ENCODE measurements at regions not wholly inside any gene's neighbourhood (a gene's known extent, or its start where the extent isn't known, plus 50 kb on each side); places are given as distances from the start of the nearest gene placed in this dataset.

GRCh38 chr9:110056062-110056461 lies 151.9 kb downstream of the C9orf152 start:
- Histone ChIP-seq H3K9me3 (ENCODE audit: low read length) (no peaks in the 10 kb centered on the region), H3K9ac (ENCODE audit: low read length) (no peak overlapping the region), H2AFZ (ENCODE audit: low read length) (no peak overlapping the region), H3K79me2 (ENCODE audit: low read length) (peaks cover 95% of the 10 kb centered on the region), H3K4me1 (ENCODE audit: insufficient read depth, low read length) (peaks cover 18% of the 10 kb centered on the region), H3K27me3 (ENCODE audit: low read length) (no peaks in the 10 kb centered on the region), H3K36me3 (ENCODE audit: low read depth, low read length) (no peaks in the 10 kb centered on the region), H3K4me2 (ENCODE audit: low read length) (no peak overlapping the region), H3K9me2 (replicated peaks; ENCODE audit: low read length) (no peaks in the 10 kb centered on the region), H3K4me3 (ENCODE audit: low read length) (no peak overlapping the region), H3K27ac (ENCODE audit: low read length) (no peak overlapping the region), H4K20me1 (ENCODE audit: low read length) (peaks cover 31% of the 10 kb centered on the region; the same call in 1 of the 2 replicates), H3F3A (ENCODE audit: low read length, unreplicated experiment) (no peaks in the 10 kb centered on the region)
- no peak for TF ChIP-seq EZH2 (IDR thresholded peaks at IDR 0.05; ENCODE audit: low read length, unreplicated experiment)
- ATAC-seq (no peak), DNase-seq (no peak)
- intact Hi-C loops (cut with micrococcal nuclease), result no loop called here
- ChIA-PET POLR2A (ENCODE audit: unreplicated experiment) (interaction anchor here (0.5 kb wide), 1 partner anchor 89 kb away, joined by 3 read pairs; no protein-coding TSS in a partner anchor), CTCF (no interaction called here)
- no TSS peak for BruUV-seq (replicated peaks)

GRCh38 chr9:110058304-110058953 lies 149.5 kb downstream of the C9orf152 start:
- Histone ChIP-seq H3K4me3 (ENCODE audit: low read length) (no peak overlapping the region), H3K9ac (ENCODE audit: low read length) (no peak overlapping the region), H3K27me3 (ENCODE audit: low read length) (no peaks in the 10 kb centered on the region), H3K9me2 (replicated peaks; ENCODE audit: low read length) (no peaks in the 10 kb centered on the region), H3K4me2 (ENCODE audit: low read length) (peak overlapping the region; percentile 36; the same call in 1 of the 2 replicates), H2AFZ (ENCODE audit: low read length) (no peak overlapping the region), H3K79me2 (ENCODE audit: low read length) (peaks cover 91% of the 10 kb centered on the region), H3K36me3 (ENCODE audit: low read depth, low read length) (no peaks in the 10 kb centered on the region), H3F3A (ENCODE audit: low read length, unreplicated experiment) (no peaks in the 10 kb centered on the region), H3K4me1 (ENCODE audit: insufficient read depth, low read length) (peaks cover 11% of the 10 kb centered on the region), H4K20me1 (ENCODE audit: low read length) (peaks cover 16% of the 10 kb centered on the region; the same call in 1 of the 2 replicates), H3K27ac (ENCODE audit: low read length) (no peak overlapping the region), H3K9me3 (ENCODE audit: low read length) (no peaks in the 10 kb centered on the region)
- DNase-seq, result peak; percentile 79
- peak; percentile 78 for TF ChIP-seq CTCF (conservative IDR thresholded peaks at IDR 0.05; ENCODE audit: low read depth, low read length)
- no peak for TF ChIP-seq EZH2 (IDR thresholded peaks at IDR 0.05; ENCODE audit: low read length, unreplicated experiment)
- BruUV-seq (replicated peaks), result no TSS peak
- peak; percentile 85 for ATAC-seq
- intact Hi-C loops (cut with micrococcal nuclease), result loop anchor here (1.0 to 2.0 kb wide), 3 partner anchors 89 to 155 kb away; no protein-coding TSS in a partner anchor
- ChIA-PET CTCF (interaction anchor here (0.6 to 1.3 kb wide), 3 partner anchors 11 to 155 kb away, joined by 3 read pairs; no protein-coding TSS in a partner anchor), POLR2A (ENCODE audit: unreplicated experiment) (no interaction called here)

- H3K27me3 ChIP-seq (ENCODE audit: low read length), result no peaks in the 10 kb centered on the region
- ATAC-seq (no peak), DNase-seq (no peak)
- ChIA-PET CTCF (interaction anchor here (0.6 kb wide), 1 partner anchor 88 kb away, joined by 8 read pairs; no protein-coding TSS in a partner anchor), POLR2A (ENCODE audit: unreplicated experiment) (no interaction called here)
- TF ChIP-seq CTCF (conservative IDR thresholded peaks at IDR 0.05; ENCODE audit: low read depth, low read length) (no peak), EZH2phosphoT487 (IDR thresholded peaks at IDR 0.05; ENCODE audit: borderline replicate concordance, low read length) (no peak), EZH2 (IDR thresholded peaks at IDR 0.05; ENCODE audit: low read length, unreplicated experiment) (no peak)
- no TSS peak for BruUV-seq (replicated peaks)
- intact Hi-C loops (cut with micrococcal nuclease), result loop anchor here (2.0 kb wide), 1 partner anchor 93 kb away; no protein-coding TSS in a partner anchor
- no peak overlapping the region for H2AFZ ChIP-seq (ENCODE audit: low read length)
- H3K4me3 ChIP-seq (ENCODE audit: low read length), result no peak overlapping the region
- H3F3A ChIP-seq (ENCODE audit: low read length, unreplicated experiment), result no peaks in the 10 kb centered on the region
- H3K9me3 ChIP-seq (ENCODE audit: low read length), result no peaks in the 10 kb centered on the region
- no peaks in the 10 kb centered on the region for H3K9me2 ChIP-seq (replicated peaks; ENCODE audit: low read length)
- no peak overlapping the region for H3K4me2 ChIP-seq (ENCODE audit: low read length)
- peaks cover 11% of the 10 kb centered on the region for H3K4me1 ChIP-seq (ENCODE audit: insufficient read depth, low read length)
- no peak overlapping the region for H3K27ac ChIP-seq (ENCODE audit: low read length)
- H4K20me1 ChIP-seq (ENCODE audit: low read length), result peaks cover 19% of the 10 kb centered on the region; the same call in 1 of the 2 replicates
- H3K9ac ChIP-seq (ENCODE audit: low read length), result no peak overlapping the region
- H3K36me3 ChIP-seq (ENCODE audit: low read depth, low read length), result no peaks in the 10 kb centered on the region
- peaks cover 91% of the 10 kb centered on the region for H3K79me2 ChIP-seq (ENCODE audit: low read length)
These were observed 148.5 kb downstream of the C9orf152 start for GRCh38 chr9:110059461-110059860.

Data from PC-3 (cell line).